Small intestine (tissue), 7 donors: ENCODE measurements at regions not wholly inside any gene's neighbourhood (a gene's known extent, or its start where the extent isn't known, plus 50 kb on each side); places are given as distances from the start of the nearest gene placed in this dataset.

Experiments
- DNase-seq, 2 donors: peaks; one replicate each; pipeline versions ENCODE4 v3.0.0 to v3.0.0-alpha.2; 2013
- FAIRE-seq: peaks from 2 replicates; lab custom pipeline; 2012; peaks lifted over from hg19 to GRCh38; lab: Jason Lieb, UNC
- H3K27ac ChIP-seq, 3 donors: one replicate each; pipeline ENCODE4 v1.5.1; 2013; ENCODE audit warnings: low read length in 2 of 3, mild to moderate bottlenecking in 2 of 3, control low read depth in 1 of 3, inconsistent platforms in 1 of 3, low read depth in 1 of 3, moderate library complexity in 1 of 3
- H3K27me3 ChIP-seq, 3 donors: one replicate each; pipeline ENCODE4 v1.6.1; 2013; ENCODE audit warnings: low read length in 3 of 3, inconsistent platforms in 1 of 3; ENCODE audit not compliant: control insufficient read depth in 3 of 3, insufficient read depth in 3 of 3
- H3K36me3 ChIP-seq, 3 donors: one replicate each; pipeline ENCODE4 v1.6.1; 2013; ENCODE audit warnings: low read length in 3 of 3, inconsistent platforms in 1 of 3, low read depth in 1 of 3, mild to moderate bottlenecking in 1 of 3, moderate library complexity in 1 of 3; ENCODE audit not compliant: control insufficient read depth in 3 of 3, insufficient read depth in 2 of 3
- H3K4me1 ChIP-seq, 3 donors: one replicate each; pipeline ENCODE4 v1.6.1; 2013; ENCODE audit warnings: low read length in 2 of 3, inconsistent platforms in 1 of 3, low read depth in 1 of 3, mild to moderate bottlenecking in 1 of 3, moderate library complexity in 1 of 3; ENCODE audit not compliant: control insufficient read depth in 3 of 3, insufficient read depth in 2 of 3
- H3K4me3 ChIP-seq, 3 donors: one replicate each; pipeline ENCODE4 v1.5.1; 2013; ENCODE audit warnings: low read length in 3 of 3, control low read depth in 1 of 3, inconsistent platforms in 1 of 3, low read depth in 1 of 3, mild to moderate bottlenecking in 1 of 3, moderate library complexity in 1 of 3
- H3K9me3 ChIP-seq, 2 donors: one replicate each; pipeline ENCODE4 v1.6.1; 2013; ENCODE audit warnings: low read depth in 1 of 2, low read length in 1 of 2; ENCODE audit not compliant: control insufficient read depth in 2 of 2, insufficient read depth in 1 of 2
- WGBS, 3 donors: extraction: QIAGEN DNeasy Blood & Tissue Kit; methylation state at CpG; one replicate each; pipeline ENCODE4 v1.1.7; 2013; 5-methylcytosine and 5-hydroxymethylcytosine counted together
- donor health status: healthy with polysubstance abuse.
- donor health status: control.
- donor health status: control.
- donor health status: Bipolar disorder and iron deficiency.
- donor health status: healthy.

DNA sequence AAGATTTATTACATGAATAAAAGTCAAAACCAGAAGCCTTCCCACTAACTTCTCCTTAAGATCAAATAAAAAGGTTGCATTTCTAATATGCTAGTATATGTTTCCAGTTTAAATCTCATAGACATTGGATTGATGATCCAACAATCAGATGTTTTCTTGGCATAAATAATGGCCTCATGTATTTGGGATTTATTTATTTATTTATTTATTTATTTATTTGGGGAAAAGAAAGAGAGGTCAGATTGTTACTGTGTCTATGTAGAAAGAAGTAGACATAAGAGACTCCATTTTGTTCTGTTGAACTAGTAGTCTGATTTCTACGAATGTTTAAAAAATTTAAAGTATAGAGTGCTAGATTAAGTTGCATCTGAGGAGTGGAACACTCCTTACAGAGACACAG is 422.4 kb downstream of the ADGRL2 start:
- WGBS, 3 donors = 87 to 92% (median 88%) methylated on average over 1 of the region's 1 CpG
- FAIRE-seq = no peak
- H3K36me3 ChIP-seq = no peaks in the 10 kb centered on the region
- H3K27me3 ChIP-seq = no peaks in the 10 kb centered on the region
- H3K4me3 ChIP-seq = no peak overlapping the region
- H3K27ac ChIP-seq = no peak overlapping the region
- H3K4me1 ChIP-seq = peaks cover 0 to 5% (median 0%) of the 10 kb centered on the region in 3 donors
- DNase-seq = no peak
- no peaks in the 10 kb centered on the region for H3K9me3 ChIP-seq

DNA sequence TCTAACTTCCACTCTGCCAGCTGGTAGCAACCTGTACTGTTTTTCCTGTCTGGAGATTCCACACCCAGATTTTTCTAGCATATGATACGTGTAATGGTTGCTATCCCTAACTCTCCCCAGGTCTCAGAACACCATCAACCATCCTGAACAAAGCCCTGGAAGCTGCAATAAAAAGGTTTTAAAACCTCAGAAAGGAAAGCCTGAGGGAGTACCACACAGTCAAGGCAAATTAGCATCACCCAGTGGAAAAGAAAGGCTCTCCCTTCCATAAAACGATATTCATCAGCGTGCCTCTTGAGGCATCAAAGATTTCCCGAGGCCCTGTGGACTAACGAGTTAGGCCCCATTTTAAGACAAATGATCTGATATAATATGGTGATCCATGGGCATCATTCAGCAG is 421.0 kb downstream of the ADGRL2 start:
- H3K27ac ChIP-seq = no peak overlapping the region
- H3K9me3 ChIP-seq = no peaks in the 10 kb centered on the region
- H3K4me1 ChIP-seq = peaks cover 0 to 2% (median 0%) of the 10 kb centered on the region in 3 donors
- H3K4me3 ChIP-seq = no peak overlapping the region
- H3K27me3 ChIP-seq = no peaks in the 10 kb centered on the region
- H3K36me3 ChIP-seq = no peaks in the 10 kb centered on the region
- 78 to 90% (median 83%) methylated on average over 5 of the region's 5 CpGs for WGBS, 3 donors
- DNase-seq = no peak
- FAIRE-seq = no peak

DNA sequence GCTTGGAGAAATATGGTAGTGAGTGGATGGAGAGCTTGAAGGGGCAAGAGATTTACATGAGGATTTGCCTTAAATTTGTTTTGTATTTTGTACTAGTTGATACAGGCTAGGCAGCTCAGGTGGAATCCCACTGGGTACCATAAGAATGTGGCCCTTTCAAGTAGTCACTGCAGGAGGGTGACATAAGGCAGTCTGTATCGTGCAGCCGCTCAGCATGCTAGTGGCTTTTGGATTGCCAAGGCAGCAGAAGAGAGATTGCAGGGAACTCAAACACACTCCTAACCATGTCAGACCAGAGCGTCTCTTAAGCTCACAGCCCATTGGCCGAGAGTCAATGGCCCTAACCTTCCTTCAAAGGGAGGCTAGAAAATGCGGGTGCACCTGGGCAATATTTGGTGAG is 420.0 kb downstream of the ADGRL2 start:
- no peak overlapping the region for H3K4me3 ChIP-seq
- DNase-seq = no peak
- H3K9me3 ChIP-seq = no peaks in the 10 kb centered on the region
- no peak for FAIRE-seq
- H3K27me3 ChIP-seq = no peaks in the 10 kb centered on the region
- H3K4me1 ChIP-seq = no peaks in the 10 kb centered on the region
- H3K27ac ChIP-seq = no peak overlapping the region
- WGBS, 3 donors = 88 to 97% (median 97%) methylated on average over 5 of the region's 5 CpGs
- no peaks in the 10 kb centered on the region for H3K36me3 ChIP-seq

DNA sequence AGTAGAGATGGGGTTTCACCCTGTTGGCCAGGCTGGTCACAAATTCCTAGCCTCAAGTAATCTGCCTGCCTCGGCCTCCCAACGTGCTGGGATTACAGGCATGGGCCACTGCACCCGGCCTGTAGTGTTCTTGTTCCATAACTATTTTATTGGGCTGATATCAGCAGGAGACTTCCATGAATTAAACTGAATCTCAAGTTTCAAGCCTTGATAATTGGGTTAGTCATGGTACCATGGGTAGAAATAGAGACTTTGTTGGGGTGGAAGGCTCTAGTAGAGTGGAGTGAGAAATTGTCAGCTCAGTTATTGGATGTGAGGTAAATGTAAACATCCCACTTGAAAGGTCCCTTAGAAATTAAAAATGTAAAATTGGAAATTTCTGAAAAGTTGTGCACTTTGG is 419.1 kb downstream of the ADGRL2 start:
- no peaks in the 10 kb centered on the region for H3K27me3 ChIP-seq
- no peak for FAIRE-seq
- H3K4me3 ChIP-seq = no peak overlapping the region
- H3K36me3 ChIP-seq = no peaks in the 10 kb centered on the region
- H3K27ac ChIP-seq = no peak overlapping the region
- no peak for DNase-seq
- H3K9me3 ChIP-seq = no peaks in the 10 kb centered on the region
- WGBS, 3 donors = 87 to 94% (median 89%) methylated on average over 3 of the region's 3 CpGs
- H3K4me1 ChIP-seq = no peaks in the 10 kb centered on the region

- WGBS, 3 donors = 67 to 83% (median 82%) methylated on average over 2 of the region's 2 CpGs
Measured at GRCh38 chr1:82218846-82219245, 418.1 kb downstream of the ADGRL2 start.

DNA sequence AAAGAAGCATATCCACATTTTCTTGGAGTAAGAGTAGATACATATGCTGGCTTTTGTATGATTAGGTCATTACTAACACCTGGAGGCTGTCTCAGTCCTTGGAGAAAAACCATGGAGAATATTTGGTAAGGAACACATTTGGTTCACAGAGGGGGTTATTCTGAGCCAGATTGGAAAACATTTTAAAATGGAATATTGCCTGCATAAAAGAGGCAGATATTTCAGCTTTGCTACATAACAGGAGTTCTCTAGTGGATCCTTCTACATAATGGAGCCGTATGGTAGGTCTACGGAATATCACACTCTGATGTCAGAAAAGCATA is 415.1 kb downstream of the ADGRL2 start:
- Histone ChIP-seq H3K9me3 (no peaks in the 10 kb centered on the region), H3K36me3 (no peaks in the 10 kb centered on the region), H3K27me3 (no peaks in the 10 kb centered on the region), H3K4me1 (no peaks in the 10 kb centered on the region), H3K27ac (no peak overlapping the region), H3K4me3 (no peak overlapping the region)
- DNase-seq = no peak
- no peak for FAIRE-seq
- 88 to 96% (median 95%) methylated on average over 2 of the region's 2 CpGs for WGBS, 3 donors

More at GRCh38 chr1:82218846-82219245, 418.1 kb downstream of the ADGRL2 start:
- H3K4me1 ChIP-seq = no peaks in the 10 kb centered on the region
- no peaks in the 10 kb centered on the region for H3K36me3 ChIP-seq
- no peak overlapping the region for H3K4me3 ChIP-seq
- no peak for FAIRE-seq
- DNase-seq = no peak
- H3K9me3 ChIP-seq = no peaks in the 10 kb centered on the region
- H3K27me3 ChIP-seq = no peaks in the 10 kb centered on the region
- H3K27ac ChIP-seq = no peak overlapping the region

DNA sequence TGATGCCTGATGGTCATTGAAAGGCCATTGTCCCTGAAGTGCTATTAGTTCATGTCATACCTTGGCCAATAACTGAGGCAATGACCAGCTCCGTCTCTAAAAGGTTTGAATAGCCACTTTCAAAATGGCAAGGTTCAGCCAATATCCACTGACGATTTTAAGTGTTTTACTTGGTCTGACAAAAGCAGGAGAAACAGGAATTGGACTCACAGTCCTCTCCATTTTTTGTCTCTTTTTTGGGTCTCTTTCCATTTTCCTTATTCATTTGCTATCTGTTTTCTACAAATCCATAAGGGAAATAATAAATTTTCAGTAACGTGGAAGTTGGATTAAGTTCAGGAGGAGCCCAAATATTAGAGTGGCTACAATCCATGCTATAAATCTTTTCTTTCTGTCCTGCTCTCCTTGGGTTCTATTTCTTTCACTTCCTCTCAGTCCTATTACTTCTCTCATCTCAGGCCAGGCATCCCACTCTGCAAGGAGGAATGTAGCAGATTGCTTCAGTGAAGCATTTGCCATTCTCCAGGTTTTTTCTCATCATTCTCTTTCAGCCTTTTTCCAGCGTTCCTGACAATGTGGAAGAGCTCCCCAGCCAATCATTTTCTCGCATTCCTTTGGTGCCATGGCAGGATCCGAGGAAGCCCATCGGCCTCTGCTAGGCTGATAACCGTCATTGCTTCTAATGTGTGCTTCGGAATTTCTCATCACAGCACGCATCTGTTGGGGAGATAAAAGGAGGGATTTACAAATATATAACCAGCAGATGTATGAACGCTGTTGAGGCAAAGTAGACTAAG is 414.5 kb downstream of the ADGRL2 start:
- DNase-seq = no peak

DNA sequence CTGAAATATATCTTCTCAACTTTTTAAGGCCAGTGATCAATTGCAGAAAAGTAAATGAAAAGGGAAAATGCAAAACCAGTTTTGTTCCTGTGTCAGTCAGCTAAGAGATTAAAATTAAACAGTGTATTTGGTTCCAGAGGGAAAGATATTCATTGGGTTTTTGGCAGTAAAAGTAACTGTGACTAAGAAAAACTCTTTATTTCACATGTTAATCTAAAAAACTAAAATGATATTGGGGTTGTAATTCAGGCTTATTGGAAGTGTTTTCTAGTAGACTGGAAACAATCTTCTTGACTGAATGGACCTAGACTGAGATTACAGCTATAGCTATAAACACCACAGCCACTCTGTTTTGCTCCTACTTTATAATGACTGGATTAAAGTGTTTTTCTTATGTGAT is 413.9 kb downstream of the ADGRL2 start:
- Histone ChIP-seq H3K4me3 (no peak overlapping the region), H3K9me3 (no peaks in the 10 kb centered on the region), H3K36me3 (no peaks in the 10 kb centered on the region), H3K27ac (no peak overlapping the region), H3K4me1 (no peaks in the 10 kb centered on the region), H3K27me3 (no peaks in the 10 kb centered on the region)
- DNase-seq = no peak
- no peak for FAIRE-seq

More for the DNA sequence above, 414.5 kb downstream of the ADGRL2 start:
- Histone ChIP-seq H3K4me3 (no peak overlapping the region), H3K9me3 (no peaks in the 10 kb centered on the region), H3K27ac (no peak overlapping the region), H3K36me3 (no peaks in the 10 kb centered on the region), H3K27me3 (no peaks in the 10 kb centered on the region), H3K4me1 (no peaks in the 10 kb centered on the region)
- WGBS, 3 donors = 84 to 87% (median 85%) methylated on average over 11 of the region's 11 CpGs
- no peak for FAIRE-seq

DNA sequence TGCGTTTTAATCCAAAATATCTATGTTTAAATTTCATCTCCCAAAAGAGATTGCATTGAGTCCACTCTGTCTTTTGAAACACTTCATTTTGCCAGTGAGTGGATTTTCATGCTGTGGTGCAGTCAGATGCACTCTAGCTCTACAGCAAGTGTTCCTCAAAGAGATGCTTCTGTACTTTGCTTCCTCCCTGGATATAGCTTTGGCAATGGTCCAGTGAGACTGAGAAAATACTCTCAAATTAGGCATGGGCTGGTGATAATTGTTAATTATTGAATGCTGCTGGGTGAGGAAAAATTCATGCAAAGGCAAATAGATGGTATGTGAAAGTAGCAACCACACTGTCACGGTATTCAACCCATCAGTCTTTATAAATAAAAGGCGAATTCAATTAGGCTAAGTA is 396.9 kb downstream of the ADGRL2 start:
- H3K36me3 ChIP-seq = no peaks in the 10 kb centered on the region
- no peaks in the 10 kb centered on the region for H3K9me3 ChIP-seq
- 82 to 84% (median 83%) methylated on average over 3 of the region's 3 CpGs for WGBS, 3 donors
- no peaks in the 10 kb centered on the region for H3K27me3 ChIP-seq
- DNase-seq (no peak), FAIRE-seq (no peak)
- no peaks in the 10 kb centered on the region for H3K4me1 ChIP-seq
- no peak overlapping the region for H3K27ac ChIP-seq
- no peak overlapping the region for H3K4me3 ChIP-seq
